SKM-1 treated with dmso at 0.1 percent for 144 hours (cell line): ENCODE measurements at regions not wholly inside any gene's neighbourhood (a gene's known extent, or its start where the extent isn't known, plus 50 kb on each side); places are given as distances from the start of the nearest gene placed in this dataset.

Experiments
- DNase-seq: peaks from one replicate; lab custom pipeline; 2025; ENCODE audit not compliant: unreplicated experiment; lab: John Stamatoyannopoulos, UW

DNA sequence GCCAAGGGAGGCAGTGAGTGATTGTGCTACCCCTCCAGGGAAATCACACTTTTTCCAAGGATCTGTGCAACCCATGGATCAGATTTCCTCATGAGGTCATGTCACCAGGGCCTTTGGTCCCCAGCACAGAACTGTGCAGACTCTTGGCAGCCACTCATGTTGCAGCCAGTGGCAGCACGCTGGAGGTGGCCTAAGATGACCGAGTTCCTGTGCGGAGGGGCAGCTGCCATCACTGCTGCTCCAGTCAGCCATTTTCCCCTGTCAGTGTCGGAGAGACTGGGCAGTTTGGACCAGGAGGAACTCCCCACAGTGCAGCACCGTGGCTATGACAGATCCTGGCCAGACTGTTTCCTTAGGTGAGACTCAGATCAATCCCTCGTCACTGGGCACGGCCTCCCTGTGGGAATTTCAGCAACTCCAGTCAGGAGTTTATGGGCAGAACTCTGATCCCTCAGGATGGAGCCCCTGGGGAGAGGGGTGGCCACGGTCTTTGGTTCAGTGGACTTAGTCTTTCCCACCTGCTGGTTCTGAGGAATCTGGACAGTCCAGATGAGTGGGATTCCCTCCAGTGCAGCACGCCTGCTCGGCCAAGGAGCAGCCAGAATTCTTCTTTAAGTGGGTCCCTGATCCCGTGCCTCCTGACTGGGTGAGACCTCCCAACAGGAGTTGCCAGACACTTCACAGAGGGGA is 194.6 kb upstream of the CARD18 start:
- no peak for DNase-seq

GRCh38 chr11:105333153-105333552 is 193.6 kb upstream of the CARD18 start:
- DNase-seq: no peak

GRCh38 chr11:105332171-105332570 is 192.6 kb upstream of the CARD18 start:
- no peak for DNase-seq

DNA sequence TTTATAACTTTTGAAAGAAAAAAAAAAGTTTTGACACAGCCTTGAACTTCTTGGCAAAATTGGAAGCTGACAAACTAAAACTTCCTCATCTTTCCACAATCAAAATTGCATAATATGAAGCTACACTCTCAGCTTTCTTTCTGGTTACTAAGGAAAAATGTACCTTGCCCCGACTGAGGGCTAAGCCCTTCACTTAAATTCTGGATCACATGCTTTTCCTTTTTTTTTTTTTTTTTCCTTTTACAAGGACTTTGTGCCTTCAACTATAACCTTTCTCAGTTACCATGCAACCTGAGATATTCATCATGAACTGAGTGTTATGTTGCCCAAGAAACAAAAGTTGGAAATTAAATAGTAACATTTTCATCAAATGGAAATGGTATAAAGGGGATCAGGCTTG is 188.5 kb upstream of the CARD18 start:
- no peak for DNase-seq

- no peak for DNase-seq
These were observed 184.6 kb upstream of the CARD18 start for GRCh38 chr11:105324156-105324555.

DNA sequence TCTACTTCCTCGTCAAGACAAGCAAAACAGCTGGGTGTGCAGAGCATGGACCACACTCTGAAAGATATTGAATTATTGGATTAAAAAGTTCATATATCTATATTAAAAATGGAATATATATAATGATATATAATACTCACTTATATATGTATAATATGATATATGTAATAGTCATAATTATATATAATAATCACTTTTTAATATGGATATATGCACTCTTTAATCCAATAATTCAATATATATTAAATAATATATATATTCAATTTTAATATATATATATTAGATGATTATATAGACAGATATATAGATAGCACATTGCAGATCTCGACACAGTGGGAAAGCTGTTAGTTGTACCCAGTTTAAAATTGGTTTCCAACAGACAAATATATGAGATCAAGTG is 182.1 kb upstream of the CARD18 start:
- DNase-seq: no peak

DNA sequence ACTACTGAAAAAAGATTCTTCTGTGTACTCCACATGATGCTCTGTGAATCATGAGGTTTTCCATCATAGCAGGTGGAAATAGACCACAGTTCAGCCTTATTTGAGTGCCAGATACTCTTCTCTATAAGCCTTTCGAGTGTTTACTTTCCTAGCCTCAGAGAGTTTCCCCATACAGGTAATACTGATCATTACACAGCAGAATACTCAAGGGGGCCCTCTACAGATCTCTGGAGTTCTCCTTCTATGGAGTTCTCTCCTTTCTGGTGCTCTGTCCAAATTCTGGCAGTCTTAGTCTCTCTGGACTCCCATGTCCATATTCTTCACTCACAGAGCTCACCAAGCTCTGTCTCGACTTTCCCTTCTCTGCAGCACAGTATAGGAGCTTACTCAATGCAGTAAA is 175.7 kb upstream of the CARD18 start:
- no peak for DNase-seq

DNA sequence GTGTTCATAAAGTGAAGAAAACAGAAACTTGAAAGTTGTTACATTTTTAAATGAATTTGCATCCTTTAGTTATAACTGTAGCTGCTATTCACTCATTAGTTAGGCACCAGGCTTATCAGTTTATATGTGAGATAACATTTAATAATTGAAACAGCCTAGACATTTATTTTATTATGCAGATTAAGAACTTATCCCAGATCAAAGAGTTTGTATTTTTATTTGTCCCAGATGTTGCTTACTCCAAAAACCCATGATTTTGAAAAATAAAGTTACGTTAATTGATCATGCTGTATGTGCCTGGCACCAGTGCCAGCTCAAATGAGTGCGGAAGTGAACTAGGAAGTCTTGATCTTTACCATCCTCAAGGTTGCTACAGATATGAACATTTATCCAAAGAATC is 172.7 kb upstream of the CARD18 start:
- DNase-seq: no peak

- no peak for DNase-seq
These were observed 159.1 kb upstream of the CARD18 start for GRCh38 chr11:105298630-105299029.

GRCh38 chr11:105298174-105298573 is 158.6 kb upstream of the CARD18 start:
- no peak for DNase-seq

DNA sequence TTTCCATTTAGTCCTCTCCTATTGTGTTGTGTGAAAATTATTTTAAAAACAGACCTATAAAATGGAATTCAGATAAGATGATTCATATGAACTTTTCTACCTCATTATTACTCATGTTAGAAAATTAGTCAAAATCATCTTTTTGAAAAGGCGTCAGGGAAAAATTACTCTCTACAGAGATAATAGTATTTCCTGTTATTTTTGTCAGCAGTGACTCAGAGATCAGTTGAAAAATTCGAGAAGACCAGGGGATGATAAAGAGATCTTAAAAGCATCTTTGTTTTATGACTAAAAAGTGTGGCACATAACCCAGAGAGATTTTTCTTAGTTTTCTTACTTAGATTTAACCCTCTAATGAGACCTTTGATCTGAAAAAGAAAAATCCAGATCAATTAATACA is 157.9 kb upstream of the CARD18 start:
- DNase-seq: no peak

DNA sequence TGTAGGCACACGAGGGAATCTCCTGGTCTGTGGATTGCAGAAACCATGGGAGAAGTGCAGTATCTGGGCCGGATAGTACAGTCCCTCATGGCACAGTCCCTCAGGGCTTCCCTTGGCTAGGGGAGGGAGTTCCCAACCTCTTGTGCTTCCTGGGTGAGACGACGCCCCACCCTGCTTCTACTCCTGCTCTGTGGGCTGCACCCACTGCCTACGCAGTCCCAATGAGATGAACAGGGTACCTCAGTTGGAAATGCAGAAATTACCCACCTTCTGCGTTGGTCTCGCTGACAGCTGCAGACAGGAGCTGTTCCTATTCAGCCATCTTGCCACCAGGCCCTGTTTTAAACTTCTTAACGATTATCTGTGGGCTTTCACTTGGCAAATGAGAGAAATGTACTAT is 157.2 kb upstream of the CARD18 start:
- no peak for DNase-seq

DNA sequence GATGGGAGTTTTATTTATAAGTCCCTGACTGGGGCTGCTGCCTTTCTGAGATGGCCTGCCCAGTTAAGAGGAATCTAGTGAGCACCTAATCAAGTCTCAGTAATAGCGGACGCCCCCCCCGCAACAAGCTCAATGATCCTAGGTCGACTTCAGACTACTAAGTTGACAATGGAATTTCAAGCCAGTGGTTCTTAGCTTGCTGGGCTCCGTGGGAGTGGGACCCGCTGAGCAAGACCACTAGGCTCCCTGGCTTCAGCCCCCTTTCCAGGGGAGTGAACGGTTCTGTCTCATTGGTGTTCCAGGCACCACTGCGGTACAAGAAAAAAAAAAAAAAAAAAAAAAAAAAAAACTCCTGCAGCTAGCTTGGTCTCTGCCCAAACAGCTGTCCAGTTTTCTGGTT is 156.8 kb upstream of the CARD18 start:
- no peak for DNase-seq

DNA sequence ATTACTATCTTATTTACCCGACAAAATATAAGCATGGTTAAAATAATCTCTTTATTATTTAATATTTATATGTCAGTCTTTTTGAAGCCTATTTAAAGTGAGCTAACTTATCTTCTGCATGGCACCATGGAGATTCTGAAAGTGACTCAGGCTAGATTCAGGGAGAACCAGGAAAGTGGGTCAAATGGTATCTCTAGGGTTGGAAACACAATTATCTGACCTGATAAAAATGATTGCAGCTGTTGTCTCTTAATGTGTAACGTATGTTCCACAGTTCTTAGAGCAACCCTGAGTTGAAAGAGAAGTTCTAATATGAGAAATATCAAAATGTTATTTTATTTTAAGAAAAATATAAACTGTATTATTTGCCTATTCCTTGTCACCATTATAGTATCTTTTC is 143.1 kb upstream of the CARD18 start:
- DNase-seq: no peak

- DNase-seq: no peak
These were observed 135.1 kb upstream of the CARD18 start for GRCh38 chr11:105274631-105275030.

DNA sequence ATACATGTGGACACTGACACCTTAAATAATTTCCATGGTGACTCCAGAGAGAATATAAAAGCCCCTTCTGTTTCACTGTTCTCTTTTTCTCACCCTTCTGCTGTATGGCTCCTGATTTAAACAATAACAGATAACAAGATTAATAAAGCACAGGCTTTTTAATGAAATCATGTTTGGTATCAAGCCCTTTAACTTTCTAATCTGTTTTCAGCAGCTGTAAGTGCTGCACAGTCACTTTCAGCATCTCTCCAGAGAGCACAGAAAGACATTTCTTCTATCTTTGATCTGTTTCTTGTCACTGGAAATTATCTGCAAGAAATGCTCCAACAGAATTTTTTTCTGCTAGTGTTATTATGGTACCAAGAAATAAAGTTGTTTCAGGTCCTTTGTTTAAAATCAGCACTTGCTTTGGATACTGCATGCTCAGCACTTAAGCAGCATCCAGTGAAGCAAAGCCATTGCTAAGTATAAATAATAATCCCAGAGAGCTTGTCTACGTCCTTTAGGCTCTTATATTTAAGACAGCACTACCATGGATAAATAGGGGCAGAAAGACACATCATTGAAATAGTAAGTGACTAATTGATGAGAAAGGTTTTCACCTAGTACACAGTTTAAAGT is 134.2 kb upstream of the CARD18 start:
- DNase-seq: no peak

DNA sequence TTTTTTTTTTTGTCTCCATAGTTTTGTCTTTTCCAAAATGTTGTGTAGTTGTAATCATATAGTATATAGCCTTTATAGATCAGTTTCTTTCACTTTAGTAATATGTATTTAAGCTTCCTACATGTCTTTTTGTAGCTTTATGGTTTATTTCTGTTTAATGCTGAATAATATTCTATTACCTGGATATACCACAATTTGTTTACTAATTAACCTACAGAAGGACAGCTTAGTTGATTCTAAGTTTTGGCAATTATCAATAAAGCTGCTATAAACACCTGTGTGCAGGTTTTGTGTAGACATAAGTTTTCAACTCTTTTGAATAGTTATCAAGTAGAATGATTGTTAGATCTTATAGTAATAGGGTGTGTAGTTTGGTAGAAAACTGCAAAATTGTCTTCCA is 130.3 kb upstream of the CARD18 start:
- no peak for DNase-seq

GRCh38 chr11:105268404-105269062 is 129.0 kb upstream of the CARD18 start:
- no peak for DNase-seq

DNA sequence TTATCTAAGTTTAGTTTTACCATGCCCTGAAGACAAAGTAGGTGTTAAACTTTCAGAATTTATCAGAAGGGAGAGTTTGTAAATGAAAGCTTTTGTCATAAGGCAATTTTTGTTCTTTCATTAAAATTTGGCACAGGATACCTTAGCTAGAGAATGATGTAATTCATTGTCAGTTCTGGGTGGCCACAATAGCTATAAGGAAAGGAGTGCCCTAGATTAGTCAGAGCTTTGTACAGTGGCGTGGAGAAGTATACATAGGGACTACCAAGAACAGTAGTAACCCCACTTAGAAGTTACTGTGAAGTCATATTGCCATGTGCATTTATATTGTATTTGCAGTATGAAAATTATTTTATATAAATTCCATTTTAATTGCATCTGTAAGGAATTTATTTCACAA is 126.3 kb upstream of the CARD18 start:
- no peak for DNase-seq

DNA sequence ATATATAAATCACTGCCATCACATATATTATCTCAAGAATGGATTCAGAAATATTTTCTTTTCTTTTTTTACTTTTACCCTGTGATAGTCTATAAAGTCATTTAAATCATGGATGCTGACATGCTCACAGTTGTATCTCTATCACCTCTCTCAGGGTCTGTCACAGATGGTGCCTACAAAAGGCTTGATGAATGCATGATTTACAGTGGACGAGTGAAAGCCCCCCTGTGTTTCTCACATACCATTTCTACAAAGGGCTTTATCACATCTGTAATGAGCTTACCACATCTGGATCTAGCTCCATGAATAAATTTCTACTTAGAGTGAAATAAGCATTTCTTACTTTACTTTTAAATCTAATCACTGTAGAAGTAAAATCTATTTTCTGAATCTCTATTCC is 121.4 kb upstream of the CARD18 start:
- no peak for DNase-seq

- DNase-seq: no peak
These were observed 106.3 kb upstream of the CARD18 start for GRCh38 chr11:105245781-105246315.

GRCh38 chr11:105244160-105244825 is 104.7 kb upstream of the CARD18 start:
- DNase-seq: peak; percentile 64
